Ramos (cell line): ENCODE measurements at regions not wholly inside any gene's neighbourhood (a gene's known extent, or its start where the extent isn't known, plus 50 kb on each side); places are given as distances from the start of the nearest gene placed in this dataset.
"Not testable (repeated sequence)": the region's sequence is repeated elsewhere in the genome, so short reads cannot be mapped to it uniquely, and the experiment has no call there.

ENCODE experiments used
- in situ Hi-C: fragments of 300-500 bp; cut with MboI; formaldehyde crosslinking; loops from one replicate; pipeline ENCODE4 v1.14.3; 2022; ENCODE audit warnings: low sequenced_read_pairs; ENCODE audit not compliant: unreplicated experiment

DNA sequence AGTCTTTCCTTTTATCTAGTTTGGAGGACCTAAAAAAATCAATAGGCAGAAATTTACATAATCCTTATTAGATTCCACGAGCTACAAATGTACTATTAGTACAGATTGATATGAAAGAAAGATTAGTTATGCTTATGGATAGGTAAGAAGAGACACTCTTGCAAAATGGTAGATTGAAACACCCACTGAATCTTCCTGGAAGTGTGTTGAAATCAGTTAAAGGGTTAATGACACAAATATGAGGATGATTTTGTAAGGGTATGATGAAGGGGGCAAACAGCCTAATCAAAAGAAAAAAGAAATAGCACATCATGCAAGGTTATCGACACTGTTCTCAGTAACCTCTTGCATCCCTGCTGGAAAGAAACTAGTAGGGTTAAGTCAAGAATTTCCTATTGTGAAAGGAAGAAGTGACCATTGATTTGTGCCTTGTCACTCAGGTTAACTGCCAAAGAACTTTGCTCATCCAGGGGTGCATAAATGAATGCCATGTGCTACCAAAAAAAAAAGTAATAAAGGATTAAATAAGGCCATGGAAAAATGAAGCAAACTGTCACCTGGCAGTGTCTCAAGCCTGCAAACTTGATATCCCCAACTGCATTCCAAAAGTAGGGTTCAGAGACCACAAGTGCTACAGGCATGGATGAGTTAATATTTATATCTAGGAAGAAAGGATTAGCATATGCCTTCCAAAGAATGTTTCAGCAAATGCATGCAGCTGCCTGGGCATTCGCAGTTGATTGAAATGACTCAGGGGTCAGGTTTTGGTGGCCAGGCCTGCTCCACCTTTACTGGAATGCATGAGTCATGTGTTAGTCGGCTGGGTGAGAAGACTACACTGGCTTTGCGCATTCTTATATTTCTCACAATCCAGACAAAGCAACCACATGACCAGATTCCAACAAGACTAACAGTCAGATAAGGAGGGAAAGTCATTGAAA lies 78.3 kb upstream of the ATXN3L start:
- in situ Hi-C loops = no loop called here

DNA sequence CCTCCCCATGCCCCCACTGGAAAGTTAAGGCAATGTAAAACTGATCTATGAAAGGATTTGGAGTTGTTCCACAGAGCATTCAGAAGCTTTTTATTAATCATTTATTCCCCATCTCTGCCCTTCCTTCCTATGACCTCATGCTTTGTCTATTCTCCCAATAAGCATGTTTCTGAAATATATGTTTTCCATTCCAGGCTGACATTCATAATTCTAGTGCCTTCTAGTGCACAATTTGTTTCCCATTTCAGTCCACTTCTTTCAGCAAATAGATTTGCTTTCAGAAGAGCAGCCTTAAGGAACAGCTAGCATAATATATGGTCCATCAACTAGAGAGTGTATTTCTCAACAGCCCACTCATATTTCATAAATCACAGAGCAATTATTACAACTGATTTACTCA lies 77.1 kb upstream of the ATXN3L start:
- in situ Hi-C loops = no loop called here

GRCh38 chrX:13389501-13389900 lies 69.6 kb upstream of the ATXN3L start:
- in situ Hi-C loops = no loop called here

DNA sequence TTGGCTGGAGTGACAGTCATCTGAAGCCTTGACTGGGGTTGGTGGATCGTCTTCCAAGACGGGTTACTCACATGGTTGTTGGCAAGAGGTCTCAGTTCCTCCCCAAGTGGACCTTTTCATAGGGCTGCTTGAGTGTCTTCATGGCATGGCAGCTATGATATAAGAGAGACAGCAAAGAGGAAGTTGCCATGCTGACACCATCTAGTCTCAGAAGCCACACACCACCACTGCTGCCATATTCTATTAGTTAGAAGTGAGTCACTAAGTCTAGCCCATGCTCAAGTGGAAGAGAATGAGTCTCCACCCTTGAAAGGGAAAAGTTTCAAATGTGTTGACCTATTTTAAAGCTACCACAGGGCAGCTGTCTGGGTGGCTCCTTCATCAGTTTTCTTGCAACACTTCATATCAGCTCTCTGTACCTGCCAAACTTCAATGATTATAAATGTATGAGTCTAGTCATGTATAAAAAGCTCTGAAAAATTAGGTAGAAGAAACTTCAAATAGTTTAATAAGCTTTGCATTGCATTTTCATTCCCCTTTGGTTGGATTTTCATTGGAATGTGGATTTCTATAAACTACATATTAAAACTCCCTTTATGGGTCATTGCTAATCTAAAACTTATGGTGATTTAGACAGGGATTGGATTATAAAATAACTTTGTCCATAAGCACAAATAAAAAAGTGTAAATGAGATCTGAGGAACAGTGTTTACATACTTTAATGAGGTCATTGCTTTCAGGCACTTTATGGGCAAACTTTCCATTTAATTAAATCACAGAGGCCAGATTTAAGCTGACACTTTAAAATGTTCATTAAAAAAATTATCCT lies 68.0 kb upstream of the ATXN3L start:
- in situ Hi-C loops = no loop called here

DNA sequence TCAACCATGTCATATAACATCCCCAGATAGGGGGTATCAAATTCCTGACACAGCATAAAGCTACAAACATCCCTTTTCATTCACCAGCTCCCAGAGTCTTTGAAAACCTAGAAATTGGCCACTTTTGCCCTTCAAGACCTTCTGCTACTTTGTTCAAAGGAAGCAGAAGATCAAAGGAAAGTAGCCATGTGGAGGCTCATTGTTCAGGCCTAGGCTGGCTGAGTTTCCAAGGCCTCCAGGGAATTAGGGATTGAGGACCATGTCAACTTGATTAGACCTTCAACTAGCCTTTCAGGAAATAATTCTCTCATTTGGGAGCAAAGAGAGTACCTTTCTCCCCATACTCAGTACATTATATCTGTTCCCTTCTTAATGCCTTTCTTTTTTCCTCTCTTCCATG lies 66.8 kb upstream of the ATXN3L start:
- in situ Hi-C loops = no loop called here

- in situ Hi-C loops = no loop called here
These were observed 66.2 kb upstream of the ATXN3L start for GRCh38 chrX:13386092-13386491.

DNA sequence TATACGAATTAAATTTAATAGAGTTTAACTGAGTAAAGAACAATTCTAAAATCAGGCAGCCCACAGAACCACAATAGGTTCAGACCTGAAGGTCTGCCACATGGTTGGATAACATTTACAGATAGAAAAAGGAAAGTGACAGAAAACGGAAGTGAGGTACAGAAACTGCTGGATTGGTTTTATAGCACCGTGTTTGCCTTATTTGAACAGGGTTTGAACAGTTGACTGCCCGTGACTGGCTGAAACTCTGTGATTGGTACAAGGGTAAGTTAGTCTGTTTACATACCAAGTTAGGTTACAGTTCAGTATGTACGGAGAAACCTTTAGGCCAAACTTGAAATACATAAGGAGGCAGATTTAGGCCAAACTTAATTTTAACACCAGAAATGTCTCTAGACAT lies 64.1 kb upstream of the ATXN3L start:
- in situ Hi-C loops = no loop called here

DNA sequence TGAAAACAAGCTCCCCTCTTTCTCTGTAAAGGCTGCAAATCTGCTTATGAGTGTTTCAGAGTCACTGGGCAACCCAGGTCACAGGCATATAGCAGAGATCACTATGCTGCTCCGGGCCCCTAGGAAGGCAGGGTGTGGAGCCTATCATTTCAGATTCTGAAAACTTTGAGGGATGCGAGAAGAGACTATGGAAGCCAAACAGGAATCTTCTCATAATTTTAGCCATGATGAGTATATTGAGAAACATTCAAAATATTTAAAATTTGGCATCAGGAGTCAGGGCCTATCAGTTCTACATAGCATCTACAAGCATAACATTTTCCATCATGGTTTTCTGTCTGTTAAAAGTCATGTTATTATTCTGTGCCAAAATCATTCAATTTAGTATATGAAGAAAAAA lies 61.7 kb upstream of the ATXN3L start:
- in situ Hi-C loops = no loop called here

DNA sequence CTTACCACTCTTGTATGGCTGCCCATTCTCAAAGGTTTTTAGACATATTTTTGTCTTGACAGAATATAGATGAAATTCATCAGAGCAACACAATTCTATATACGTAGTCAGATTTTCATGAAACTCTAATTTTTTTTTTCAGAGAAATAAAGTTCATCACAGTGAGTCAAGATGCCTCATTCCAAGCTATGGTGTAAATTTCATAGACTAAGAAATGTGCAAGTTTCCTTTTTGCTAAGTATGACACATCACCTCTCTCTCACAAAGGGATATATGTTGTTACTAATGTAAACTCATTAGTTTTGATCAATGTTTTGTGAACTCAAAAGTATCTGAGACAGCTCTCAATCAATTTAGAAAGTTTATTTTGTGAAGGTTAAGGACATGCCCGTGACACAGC lies 60.4 kb upstream of the ATXN3L start:
- in situ Hi-C loops = no loop called here

GRCh38 chrX:13378562-13379518 lies 59.0 kb upstream of the ATXN3L start:
- in situ Hi-C loops = not testable (repeated sequence)

GRCh38 chrX:13377550-13377934 lies 57.7 kb upstream of the ATXN3L start:
- in situ Hi-C loops = no loop called here

- in situ Hi-C loops = no loop called here
These were observed 57.1 kb upstream of the ATXN3L start for GRCh38 chrX:13376857-13377549.

- in situ Hi-C loops = not testable (repeated sequence)
These were observed 55.7 kb upstream of the ATXN3L start for GRCh38 chrX:13375596-13375995.

GRCh38 chrX:13374364-13374763 lies 54.5 kb upstream of the ATXN3L start:
- in situ Hi-C loops = no loop called here

- in situ Hi-C loops = no loop called here
These were observed 53.8 kb upstream of the ATXN3L start for GRCh38 chrX:13373431-13374187.

- in situ Hi-C loops = no loop called here
These were observed 53.2 kb upstream of the ATXN3L start for GRCh38 chrX:13373027-13373426.

GRCh38 chrX:13372203-13372980 lies 52.5 kb upstream of the ATXN3L start:
- in situ Hi-C loops = no loop called here

DNA sequence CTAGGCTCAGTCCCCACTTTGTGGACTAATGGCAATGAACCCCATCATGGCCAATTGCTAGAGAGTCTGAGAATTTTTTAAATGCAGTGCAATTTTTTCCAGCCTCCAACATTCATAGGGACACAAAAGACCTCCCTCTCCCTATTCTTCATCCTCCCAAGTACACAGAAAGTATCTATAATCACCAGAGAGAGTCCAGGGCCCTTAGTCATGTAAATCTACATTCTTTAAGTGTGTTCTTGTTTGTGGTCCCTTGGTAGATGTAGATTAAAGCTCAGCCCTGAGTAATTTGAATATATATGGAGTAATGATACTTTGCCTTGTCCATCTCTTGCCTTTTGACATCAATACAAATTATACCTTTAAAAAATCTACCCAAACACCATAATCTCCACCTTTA lies 51.3 kb upstream of the ATXN3L start:
- in situ Hi-C loops = no loop called here
